ENCODE measurements at regions not wholly inside any gene's neighbourhood (a gene's known extent, or its start where the extent isn't known, plus 50 kb on each side); places are given as distances from the start of the nearest gene placed in this dataset.

GRCh38 chr17:33363475-33363874 is 70.4 kb upstream of the ASIC2 start:
- H3K36me3 ChIP-seq (ENCODE audit: control insufficient read depth in 2 of 2, extremely low read depth in 1 of 2, insufficient read depth in 2 of 2, low read length in 2 of 2): no peaks in the 10 kb centered on the region
- POLR2A ChIA-PET: no interaction called here
- no peak for FAIRE-seq

More at GRCh38 chr17:33363475-33363874, 70.4 kb upstream of the ASIC2 start:
- intact Hi-C loops (cut with micrococcal nuclease) (no loop called here), dilution Hi-C loops (cut with MboI; ENCODE audit: extremely low pct_ligation_motif_present, low sequenced_read_pairs) (no loop called here)
- Histone ChIP-seq H3K9me3 (replicated peaks; ENCODE audit: control insufficient read depth, insufficient read depth, low read length) (no peaks in the 10 kb centered on the region), H3K9ac (replicated peaks; ENCODE audit: extremely low read depth, insufficient read depth, low read length) (no peak overlapping the region), H3K4me3 (replicated peaks in 1 of 3; ENCODE audit: insufficient read depth in 1 of 3, low read depth in 1 of 3, low read length in 3 of 3) (no peak overlapping the region), H3K79me2 (ENCODE audit: control insufficient read depth, insufficient read depth, low read length) (no peaks in the 10 kb centered on the region), H3K27me3 (ENCODE audit: control insufficient read depth in 2 of 2, insufficient read depth in 2 of 2, low read length in 2 of 2) (no peaks in the 10 kb centered on the region), H4K20me1 (replicated peaks; ENCODE audit: control insufficient read depth, extremely low read depth, insufficient read depth, low read length) (no peaks in the 10 kb centered on the region), H3K4me2 (ENCODE audit: insufficient read depth, low read length) (no peak overlapping the region), H2AFZ (ENCODE audit: low read depth, low read length) (no peak overlapping the region), H3K4me1 (ENCODE audit: control insufficient read depth, extremely low read depth, insufficient read depth, low read length) (no peaks in the 10 kb centered on the region), H3K27ac (ENCODE audit: insufficient read depth, low read depth, low read length) (no peak overlapping the region), H3K9me1 (replicated peaks; ENCODE audit: control insufficient read depth, extremely low read depth, insufficient read depth, low read length) (no peaks in the 10 kb centered on the region)
- DNase-seq (ENCODE audit: low read depth, low spot score): no peak
- CTCF ChIA-PET: no interaction called here
- no TSS peak for BruUV-seq (replicated peaks)
- TF ChIP-seq JUN (IDR thresholded peaks at IDR 0.05; ENCODE audit: borderline replicate concordance, insufficient read depth, insufficient read length, low read depth) (no peak), EZH2 (IDR thresholded peaks at IDR 0.05; ENCODE audit: borderline replicate concordance, low read depth, low read length, severe bottlenecking) (no peak), POLR2A (IDR thresholded peaks at IDR 0.05; ENCODE audit: low read depth, low read length) (no peak), GATA2 (IDR thresholded peaks at IDR 0.05; ENCODE audit: insufficient read depth, insufficient read length, low read depth, low read length) (no peak), CTCF (IDR thresholded peaks at IDR 0.05; ENCODE audit: extremely low read depth in 1 of 2, insufficient read depth in 1 of 2, low read depth in 1 of 2, low read length in 2 of 2) (no peak), POLR2AphosphoS5 (IDR thresholded peaks at IDR 0.05; ENCODE audit: insufficient read depth, low read depth, low read length) (no peak), MAX (IDR thresholded peaks at IDR 0.05; ENCODE audit: insufficient read depth, insufficient read length) (no peak), FOS (IDR thresholded peaks at IDR 0.05; ENCODE audit: borderline replicate concordance, insufficient read depth, low read length) (no peak)

Data from endothelial cell of umbilical vein (primary cell).